IPS-NIHi7 (cell line): ENCODE measurements at regions not wholly inside any gene's neighbourhood (a gene's known extent, or its start where the extent isn't known, plus 50 kb on each side); places are given as distances from the start of the nearest gene placed in this dataset.
"Not testable (repeated sequence)": the region's sequence is repeated elsewhere in the genome, so short reads cannot be mapped to it uniquely, and the experiment has no call there.

Experiments
- DNase-seq: peaks from one replicate; pipeline ENCODE4 v3.0.0; 2012; ENCODE audit warnings: mixed read lengths; ENCODE audit errors: extremely low spot score

DNA sequence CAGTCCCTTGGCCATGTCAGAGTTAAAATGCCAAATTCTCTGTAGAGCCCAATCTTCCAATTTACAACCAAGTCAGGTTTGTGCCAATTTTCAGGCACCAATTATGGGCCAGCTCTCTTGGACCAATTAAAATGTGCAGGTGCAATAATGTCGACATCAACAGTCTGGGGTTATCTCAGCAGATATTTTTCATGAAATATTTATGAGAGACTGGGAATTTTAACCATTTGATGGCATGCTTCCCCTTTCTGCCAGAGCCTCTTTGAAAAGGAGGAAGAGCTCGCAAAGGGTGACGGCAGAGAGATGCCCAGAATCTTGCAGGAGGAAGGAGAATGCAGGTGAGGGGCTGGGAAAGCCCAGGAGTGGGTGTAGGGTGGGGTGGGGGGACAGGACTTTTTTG lies 100.8 kb upstream of the SYT13 start:
- no peak for DNase-seq

DNA sequence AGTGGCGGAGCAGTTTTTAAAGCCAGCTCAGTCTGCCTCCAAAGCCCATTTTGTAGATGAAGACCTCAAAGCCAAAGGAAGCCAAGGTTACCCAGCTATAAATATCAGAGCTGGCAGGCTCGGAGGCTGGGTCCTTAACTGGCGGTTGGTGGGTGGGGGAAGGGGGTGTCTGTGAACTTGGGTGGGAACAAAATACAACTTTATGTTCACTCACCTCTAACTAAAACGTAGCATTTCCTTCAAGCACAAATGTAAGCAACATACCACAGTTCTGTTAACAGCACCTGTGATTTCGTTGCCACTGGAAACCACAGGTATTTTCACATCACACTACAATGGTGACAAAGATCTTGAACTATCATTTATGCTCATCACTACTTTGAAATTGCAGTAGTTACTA lies 99.7 kb upstream of the SYT13 start:
- DNase-seq, result no peak

DNA sequence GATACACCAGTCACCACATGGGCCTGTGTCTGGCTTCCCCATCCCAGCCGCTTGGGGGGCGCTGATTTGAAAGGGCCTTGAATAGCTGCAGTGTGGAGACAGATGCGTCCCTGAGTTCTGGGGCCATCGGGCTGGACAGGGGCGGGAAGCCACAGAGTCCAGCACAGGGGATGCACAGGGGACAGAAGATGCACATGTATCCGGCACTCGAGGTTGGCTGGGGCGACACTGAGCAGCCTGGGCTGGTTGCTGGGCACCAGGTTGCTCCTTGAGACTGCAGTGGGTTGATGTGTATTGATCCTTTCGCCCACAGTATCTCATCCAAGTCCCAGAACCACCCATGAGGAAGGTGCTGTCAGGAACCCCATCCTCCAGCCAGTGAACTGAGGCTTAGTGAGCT lies 99.3 kb upstream of the SYT13 start:
- no peak for DNase-seq

DNA sequence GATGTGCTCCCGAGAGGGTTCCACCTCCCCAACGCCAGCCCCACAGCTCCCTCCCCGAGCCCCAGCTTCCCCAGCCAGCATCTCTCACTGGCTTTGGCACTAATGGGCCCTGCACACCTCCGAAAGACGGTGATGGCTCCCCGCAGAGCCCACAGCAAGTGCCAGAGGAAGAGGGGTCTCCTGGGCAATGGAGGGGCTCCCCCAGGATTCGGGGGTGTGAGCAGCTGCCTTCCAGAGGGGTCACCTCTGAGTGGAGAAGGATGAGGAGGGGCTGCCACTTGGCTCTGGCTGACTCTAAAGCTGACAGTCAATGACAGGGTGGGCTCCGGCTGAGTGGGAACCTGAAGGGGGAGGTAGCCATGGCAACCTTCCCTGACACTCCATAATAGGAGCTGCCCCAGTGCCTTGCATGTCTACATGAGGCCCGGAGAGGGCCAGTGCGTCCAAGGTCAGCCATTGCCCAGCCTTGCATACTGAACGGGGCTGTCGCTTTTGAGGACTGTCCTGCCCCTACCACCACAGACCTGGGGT lies 98.6 kb upstream of the SYT13 start:
- DNase-seq, result no peak

DNA sequence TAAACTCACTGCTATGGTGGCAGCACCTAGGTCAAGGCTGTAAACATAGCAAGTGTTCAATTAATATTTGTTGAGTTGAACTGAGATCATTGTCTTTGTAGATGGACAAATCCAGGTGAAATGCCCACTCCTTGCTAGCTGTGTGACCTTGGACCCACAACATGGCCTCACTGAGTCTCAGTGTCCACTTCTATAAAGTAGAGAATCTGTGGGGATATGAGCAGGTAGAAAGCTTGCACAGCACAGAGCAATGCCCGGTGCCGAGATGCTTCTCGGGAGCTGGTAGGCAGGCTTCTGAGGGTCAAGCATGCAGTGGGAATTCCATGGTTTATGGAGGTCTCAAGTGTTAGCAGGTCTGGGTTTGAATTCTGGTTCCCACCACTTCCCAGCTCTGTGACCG lies 97.9 kb upstream of the SYT13 start:
- DNase-seq, result no peak

DNA sequence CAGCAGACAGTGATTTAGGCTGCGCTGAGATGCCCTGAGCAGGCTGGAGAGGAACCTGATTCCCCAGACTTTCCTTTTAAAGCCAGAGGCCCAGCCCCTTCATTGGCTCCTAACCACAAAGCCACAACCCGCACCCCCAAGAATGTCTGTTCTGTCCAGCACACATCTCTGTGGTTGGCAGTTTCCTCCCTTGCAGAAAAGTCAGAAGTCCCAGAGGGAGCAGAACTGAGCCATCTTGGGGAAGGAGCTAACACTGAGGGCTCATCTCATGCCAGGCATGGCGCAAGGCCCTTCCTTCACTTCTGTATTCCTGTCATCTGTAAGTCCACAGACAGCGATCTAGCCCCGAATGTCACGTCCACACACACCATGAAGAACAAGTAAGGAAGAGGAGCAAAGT lies 97.1 kb upstream of the SYT13 start:
- DNase-seq, result no peak

DNA sequence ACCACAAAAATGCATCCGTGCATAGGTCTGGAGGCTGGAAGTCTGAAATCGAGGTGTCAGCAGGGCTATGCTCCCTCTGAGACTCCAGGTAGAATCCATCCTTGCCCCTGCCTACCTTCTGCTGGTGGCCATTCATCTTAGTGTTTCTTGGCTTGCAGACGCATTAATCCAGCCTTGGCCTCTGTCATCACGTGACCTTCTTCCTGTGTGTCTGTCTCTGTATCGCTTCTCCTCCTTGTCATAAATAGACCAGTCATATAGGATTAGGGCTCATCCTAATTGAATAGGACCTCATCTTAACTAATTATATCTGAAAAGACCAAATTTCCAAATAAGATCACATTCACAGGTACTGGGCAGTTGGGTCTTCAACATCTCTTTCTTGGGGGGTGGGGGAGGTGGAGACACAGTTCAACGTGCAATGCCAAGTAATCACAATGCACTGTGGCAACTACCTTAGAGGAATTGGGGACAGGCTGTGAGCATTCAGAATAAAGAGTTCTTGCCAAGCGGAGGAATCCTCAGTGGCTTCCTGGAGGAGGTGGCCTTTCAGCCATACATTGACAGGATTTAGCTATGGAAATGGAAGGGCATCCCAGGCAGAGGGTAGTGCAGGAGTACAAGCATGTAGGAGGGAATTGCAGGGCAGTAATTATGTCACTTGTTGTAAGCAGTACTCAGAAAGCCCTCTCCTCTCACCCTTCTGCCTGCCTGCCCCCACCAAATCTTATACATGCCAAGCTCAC lies 96.2 kb upstream of the SYT13 start:
- no peak for DNase-seq

DNA sequence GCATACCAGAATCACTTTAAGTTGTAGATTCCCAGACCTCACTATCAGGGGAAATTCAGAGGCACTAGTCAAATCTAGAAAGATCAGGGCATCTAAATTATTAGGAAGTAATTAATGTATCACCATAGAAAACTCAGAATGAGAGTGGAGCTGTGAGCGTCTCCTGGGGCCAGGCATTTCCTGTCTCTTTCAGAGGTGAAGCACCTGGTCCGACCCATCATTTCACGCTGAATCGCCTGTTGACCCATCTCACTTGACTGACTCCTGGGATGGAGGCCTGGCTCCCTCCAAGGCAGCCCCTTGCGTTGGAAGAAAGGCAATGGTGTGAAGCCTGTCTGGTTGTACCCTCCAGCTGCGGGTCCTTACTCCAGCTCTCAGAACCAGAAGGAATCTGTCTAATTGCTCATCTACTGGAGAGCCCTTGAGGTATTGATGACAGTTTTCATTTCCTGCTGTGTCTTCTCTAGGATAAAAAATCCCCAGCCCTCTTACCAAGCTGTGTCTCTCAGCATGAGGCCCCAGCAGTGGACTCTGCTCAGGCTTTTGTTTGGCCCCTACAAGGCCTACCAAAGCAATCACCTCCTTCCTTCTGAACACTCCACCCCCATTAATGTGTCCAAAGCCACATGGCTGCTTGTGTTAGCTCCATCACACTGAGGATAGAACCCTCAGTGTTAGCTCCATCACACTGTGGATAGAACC lies 93.2 kb upstream of the SYT13 start:
- no peak for DNase-seq

DNA sequence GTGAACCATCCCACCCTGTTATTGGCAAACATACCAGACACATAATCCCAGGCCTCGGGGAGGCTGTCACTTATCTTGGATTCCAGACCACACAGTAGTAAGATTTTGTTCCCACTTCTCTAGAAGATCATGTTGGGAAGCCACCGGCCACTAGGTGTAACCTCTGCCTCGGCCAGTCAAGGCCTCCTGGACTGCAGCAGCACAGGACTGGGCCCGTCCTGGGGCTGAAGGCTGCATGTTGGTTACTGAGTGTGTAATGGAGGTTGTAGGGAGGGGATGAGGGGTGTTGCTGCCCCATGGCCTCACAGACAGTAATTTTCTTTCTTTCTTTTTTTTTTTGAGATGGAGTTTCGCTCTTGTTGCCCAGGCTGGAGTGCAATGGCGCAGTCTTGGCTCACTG lies 92.4 kb upstream of the SYT13 start:
- no peak for DNase-seq

DNA sequence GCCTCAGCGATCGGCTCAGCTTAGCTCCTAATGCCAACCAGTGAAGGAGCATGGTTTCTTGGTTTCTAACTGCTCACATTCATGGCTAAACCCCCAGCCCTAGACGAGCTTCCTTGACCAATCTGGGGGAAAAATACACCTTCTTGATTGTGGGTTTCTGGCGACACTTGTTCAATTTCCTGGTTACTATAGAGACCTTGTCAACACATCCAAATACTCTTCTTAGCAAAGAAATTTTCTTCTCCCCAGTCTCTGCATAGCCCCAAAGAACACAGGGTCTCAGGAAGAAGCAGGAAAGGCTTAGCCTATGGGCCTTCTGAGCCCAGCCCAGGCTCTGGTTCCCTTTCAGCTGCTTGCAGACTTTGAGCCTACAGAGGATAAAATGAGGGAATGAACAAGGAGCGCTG lies 88.5 kb upstream of the SYT13 start:
- DNase-seq, result no peak

DNA sequence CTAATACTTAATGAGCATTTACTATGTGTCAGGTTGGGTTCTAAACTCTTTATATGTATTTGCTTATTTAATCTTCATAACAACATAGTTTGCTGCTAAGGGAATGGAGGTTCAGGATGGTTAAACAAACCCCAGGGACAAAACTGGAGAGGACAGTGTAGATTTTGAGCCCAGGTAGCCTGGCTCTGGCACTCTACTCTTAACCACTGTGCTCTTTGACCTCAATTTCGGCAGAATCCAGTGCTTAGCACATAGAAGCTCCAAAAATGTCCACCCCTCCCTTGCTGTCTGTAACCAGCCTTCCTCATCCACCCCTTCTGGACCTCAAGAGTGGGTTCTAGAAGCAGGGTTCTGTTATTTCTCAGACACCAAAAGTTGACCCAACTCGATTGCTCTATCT lies 88.0 kb upstream of the SYT13 start:
- DNase-seq, result no peak

DNA sequence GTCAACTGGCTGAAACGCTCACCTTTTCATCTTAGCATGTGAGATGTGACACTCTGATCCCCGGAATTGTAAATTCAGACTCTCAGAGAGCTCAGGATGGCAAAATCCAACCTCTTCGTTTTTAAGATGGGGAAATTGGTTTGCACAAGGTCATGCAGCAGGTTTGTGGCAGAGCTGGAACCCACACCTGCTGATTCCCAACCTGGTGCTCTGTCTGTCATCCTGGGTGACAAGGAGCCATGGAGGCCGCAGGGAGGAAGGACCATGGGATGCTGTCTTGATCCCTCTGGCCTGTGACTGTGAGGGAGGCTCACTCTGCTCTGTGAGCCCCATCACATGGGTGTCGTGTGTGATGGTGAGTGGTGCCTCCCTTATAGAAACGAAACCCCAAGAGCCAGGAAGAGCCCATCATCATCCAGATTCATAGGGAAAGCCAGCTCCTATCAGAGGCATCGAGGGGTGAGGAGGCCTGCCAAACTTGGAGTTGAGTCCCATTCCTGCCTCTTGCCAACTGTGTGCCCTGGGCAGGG lies 87.4 kb upstream of the SYT13 start:
- DNase-seq, result no peak

DNA sequence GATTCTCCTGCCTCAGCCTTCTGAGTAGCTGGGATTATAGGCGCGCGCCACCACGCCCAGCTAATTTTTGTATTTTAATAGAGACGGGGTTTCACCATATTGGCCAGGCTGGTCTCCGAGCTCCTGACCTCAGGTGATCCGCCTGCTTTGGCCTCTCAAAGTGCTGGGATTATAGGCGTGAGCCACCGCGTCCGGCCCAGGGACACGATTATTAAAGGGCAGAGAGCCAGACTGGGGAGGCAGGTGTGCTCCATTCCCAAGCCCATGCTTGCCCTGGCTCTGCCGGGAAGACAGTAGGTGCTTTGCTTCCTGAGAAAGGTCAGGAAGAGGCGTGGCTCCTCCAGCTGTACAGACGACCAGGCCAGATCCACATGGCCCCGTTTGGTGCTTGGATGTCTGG lies 86.3 kb upstream of the SYT13 start:
- not testable (repeated sequence) for DNase-seq

DNA sequence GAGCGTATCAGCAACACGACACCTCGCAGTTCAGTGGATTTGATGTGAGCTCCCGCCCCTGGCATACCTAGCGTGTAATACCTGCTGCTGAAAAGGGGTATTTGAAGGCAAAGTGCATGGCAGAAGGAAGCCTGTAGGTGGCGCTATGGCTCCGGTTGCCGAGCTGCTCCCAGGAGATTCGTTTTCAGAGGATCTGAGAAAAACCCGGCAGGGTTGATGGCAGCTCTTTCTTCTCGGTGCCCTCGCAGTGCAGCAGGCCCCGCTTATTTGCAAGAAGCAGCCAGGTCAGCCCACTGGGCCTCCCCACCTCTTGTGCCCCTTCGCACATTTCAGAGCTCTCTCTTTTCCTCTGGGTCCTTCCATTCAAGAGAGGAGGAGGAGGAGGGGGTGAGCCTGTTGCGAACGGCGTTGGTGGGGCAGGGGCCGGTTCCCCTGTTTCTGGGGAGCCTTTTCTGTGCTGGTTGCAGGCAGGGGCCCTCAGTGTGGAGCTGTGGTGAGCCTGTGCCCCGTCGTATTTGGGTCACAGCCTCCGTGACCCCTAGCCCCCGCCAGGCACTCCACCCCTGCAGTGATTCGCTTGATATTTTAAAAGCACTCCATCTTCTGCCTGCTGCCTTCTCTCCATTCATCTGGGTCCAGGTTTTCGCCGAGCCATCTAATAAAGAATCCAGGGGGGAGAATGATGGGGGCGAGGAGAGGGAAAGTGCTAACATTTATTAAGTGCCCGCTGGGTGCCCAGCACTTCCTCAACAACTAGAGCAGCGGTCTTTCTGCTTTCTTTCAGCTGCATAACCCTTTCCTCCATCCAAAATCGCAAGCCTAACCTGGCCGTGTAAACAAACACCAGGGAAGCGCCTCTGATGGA lies 85.3 kb upstream of the SYT13 start:
- DNase-seq, result peak; percentile 95

DNA sequence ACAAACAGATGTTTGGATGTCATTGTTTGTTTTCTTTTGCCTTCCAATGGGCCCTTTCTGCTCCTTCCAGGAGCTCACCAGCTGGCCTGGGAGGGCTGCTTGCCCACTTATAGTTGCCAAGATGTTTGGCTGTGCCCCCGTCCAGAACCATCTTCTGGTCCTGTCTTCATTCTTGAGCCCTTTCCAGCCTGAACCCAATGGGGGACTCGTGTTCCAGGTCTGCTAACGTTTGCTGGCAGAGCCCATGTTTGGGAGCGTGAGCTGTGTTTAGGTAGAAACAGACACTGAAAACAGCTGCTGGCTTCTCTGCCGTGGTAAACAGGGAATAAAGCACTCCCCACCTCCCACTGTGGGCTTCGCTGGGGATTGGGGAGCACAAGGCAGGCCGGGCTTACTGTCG lies 83.2 kb upstream of the SYT13 start:
- DNase-seq, result no peak

DNA sequence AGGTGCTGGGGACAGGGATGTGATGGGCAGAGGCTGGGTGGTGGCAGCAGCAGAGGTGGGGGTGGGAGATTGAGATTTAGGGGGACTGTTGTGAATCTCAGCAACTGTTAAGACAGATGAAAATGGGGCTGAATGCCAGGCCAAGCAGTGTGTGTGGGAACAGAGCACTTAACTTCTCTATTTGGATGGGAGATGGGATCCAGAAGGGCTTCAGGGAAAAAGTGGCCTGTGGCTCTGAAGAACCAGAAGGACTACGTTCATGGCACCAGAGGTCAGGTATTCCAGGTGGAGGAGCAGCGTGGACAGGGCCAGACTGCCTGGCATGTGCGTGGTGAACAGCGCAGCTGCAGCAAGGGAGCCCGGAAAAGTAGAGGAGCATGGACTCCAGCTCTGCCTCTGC lies 82.6 kb upstream of the SYT13 start:
- no peak for DNase-seq

DNA sequence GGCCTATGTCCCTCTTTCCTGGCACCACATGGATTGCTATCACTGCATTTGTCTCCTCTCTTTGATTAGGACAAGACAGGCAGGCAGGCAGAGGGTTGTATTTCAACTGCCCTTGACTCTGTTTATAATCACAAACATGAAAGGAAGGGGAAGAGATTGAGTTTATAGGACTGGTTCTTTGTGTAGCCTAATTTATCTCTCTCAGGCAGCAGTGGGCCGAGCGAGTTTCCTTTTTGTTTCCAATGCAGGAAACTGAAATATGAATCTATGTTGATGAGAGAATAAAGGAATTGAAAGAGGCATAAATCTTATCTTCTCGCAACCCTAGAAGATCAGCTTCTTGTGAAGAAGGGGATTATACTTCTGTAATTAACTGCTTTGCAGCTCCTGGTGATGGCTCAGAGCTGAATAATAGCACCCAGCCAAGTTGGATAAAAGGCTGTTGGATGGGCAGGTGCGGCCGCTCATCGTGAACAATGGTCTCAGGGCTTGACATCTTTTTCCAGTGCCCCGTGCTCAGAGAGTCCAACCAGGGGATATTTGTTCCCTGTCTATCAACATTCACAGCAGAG lies 80.6 kb upstream of the SYT13 start:
- DNase-seq, result no peak

DNA sequence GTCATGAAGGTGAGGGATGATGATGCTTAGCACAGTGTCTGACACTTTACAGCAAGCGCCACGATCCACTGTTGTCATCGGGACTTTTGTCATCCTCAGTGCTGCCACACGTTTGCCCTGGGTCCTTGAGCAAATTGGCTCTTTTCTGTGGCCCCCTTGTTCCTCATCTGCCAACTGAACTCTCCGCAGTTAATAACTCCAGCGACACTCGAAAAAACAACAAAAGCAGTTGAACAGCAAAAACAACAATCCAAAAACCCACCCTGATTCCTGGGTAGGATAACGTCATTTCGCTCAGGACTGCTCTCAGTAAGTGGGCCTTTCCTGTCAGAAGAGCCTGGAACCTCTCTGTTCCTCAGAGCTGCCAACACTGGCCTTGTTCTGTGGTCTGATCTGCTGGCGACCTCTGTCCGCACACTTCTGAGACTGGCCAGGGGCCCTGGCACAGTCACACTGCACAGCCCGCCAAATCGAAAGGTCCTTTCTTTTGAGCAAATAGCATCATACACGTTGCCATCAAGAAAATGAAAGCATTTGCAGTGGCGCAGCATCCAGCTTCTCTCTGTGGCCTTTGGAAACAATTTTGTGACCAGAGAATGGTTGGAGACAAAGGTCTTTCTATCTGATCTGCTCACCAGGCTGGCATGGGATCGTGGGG lies 79.9 kb upstream of the SYT13 start:
- no peak for DNase-seq

DNA sequence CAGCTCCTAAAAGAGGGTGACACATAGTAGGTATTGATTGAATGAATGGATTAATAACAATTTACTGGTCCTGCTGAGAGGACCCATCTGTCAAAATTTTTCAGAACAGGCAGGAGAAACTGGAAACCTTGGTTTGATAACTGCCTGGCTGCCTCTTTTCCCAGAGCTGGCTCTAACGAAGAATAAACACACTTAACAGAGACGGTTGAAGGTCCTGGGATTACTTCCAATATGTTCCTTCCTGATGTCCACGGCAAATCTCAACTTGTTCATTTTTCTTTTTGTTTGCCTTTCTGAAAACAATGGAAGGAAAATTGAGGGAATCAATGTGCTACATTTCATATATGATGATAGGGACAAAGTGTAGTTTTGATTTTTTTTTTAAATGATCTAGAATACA lies 76.5 kb upstream of the SYT13 start:
- DNase-seq, result no peak

DNA sequence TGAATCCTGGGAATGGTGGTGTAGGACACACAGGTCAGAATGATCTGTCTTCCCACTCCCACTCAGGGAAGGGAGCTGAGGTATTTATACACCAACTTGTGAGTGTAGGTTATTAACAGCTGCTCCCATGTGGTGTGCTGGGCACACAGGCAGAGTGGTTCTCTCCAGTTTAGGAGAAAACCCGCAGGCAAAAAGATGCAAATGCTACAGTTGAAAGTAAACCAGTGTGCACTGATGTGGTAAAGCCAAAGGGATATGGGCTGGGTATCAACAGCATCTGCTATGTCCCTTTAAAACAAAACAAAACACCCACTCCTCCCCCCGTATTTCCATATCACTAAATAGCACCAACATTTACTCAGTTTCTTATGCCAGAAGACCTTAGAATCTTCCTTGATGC lies 75.4 kb upstream of the SYT13 start:
- no peak for DNase-seq

DNA sequence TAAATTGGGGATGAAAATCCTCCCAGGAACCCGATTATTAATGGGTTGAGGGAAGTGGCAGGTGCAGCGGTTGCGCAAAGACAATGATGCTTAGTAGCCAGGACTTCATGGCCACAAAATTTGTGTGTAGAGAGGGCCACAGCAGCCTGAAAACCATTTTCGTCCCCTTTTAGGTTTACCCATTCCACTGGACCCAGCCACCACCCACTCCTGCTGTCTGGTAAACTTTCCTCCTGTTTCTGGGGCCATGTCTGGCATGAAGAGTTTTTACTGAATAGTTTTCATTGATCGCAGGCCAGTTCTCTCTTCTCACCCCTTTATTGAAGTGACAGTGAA lies 69.5 kb upstream of the SYT13 start:
- DNase-seq, result no peak
